Stimulated activated CD4-positive, alpha-beta T cell treated with anti-CD3 and anti-CD28 coated beads, TNF-alpha, amount 100 ng/mL, for 48 hours (primary cell): ENCODE measurements at regions not wholly inside any gene's neighbourhood (a gene's known extent, or its start where the extent isn't known, plus 50 kb on each side); places are given as distances from the start of the nearest gene placed in this dataset.

Source experiments
- DNase-seq, 3 donors: peaks; one replicate each; pipeline ENCODE4 v3.0.0-alpha.2; 2020; ENCODE audit warnings: low read depth in 3 of 3

DNA sequence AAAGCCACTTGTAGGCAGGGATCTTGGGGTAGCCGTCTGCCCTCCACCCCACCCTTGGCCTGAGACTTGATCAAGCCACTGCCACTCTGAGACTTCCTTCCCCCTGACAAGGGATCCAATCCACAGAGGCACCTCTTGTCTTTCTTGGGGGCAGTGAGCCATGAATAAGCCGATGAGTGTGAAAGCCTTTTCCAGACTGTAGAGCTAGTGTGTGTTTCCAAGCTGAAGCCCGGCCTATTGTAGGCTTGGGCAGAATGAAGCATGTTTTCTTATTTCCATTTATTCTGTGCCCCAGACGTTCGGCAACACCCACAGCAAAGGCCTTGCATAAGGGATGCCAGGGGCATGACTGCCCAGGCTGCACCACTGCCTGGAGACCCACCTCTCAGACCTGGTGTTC lies 991.6 kb downstream of the BCL11B start:
- no peak for DNase-seq

DNA sequence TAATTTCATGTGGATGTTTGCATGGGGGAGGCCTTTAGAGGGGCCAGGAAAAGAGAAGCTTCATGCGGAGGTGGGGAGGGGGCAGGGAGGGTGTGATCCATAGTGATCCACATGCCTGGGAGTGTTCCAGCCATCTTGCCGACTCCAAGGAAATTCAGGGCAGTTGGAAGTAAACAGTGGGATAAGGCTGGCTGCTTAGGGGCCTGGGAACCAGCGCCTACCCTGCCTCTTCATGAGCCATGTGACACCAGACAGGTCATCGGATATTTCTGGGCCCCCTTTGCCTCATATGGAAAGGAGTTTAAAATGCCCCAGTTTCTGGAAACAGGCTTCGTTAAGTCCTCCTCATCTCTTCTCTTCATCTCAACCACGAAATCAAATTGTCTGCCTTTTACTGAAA lies 983.2 kb downstream of the BCL11B start:
- DNase-seq, result no peak

DNA sequence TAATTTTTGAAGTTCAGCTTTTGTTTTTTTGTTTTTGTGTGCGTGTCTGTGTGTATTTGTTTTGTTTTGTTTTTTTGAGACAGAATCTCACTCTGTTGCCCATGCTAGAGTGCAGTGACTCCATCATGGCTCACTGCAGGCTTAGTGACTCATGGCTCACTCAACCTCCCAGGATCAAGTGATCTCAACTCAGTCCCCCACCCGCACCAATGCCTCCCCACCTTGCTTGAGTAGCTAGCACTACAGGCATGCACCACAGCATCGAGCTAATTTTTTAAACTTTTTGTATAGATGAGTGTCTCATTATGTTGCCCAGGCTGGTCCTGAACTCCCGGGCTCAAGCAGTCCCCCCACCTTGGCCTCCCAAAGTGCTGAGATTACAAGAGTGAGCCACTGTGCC lies 981.4 kb downstream of the BCL11B start:
- peak in 1 of 3 donors; percentile 3 for DNase-seq

DNA sequence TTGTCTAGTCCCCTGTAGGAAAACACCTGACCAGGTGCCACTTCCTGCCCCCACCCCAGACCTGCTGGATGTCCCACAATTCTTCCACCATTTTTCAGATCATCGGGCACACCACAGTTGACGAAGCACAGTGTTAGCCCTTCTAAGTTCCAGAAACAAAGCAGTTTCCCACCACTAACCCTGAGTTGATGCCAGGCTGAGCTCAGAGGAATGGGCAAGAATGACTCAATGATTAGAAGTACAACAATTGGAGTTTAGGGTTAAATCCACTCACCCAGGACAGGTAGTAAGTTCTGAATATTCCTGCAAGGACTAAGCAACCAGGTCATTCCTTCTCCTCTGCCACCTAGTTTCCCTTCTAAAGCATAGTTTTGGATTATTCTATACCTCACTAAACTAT lies 979.8 kb downstream of the BCL11B start:
- DNase-seq, result no peak

DNA sequence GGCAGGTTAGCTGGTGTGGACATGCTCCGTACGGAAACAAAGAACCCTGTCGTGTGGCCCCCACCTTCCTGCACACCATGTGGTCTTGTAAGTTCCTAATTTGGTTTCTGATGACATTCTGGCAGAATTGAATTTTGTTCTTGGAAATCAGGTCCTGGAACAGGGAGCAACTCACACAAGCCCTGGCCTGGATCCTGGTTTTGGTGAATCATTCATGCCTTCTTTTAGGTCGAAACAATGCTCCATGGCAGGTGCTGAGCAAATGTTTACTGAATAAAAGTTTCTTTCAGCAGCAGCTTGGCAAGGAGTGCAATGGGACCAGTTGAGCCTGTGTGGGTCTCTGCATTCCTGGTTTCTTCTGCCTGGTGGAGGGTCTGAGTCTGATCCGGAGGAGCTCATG lies 978.4 kb downstream of the BCL11B start:
- no peak for DNase-seq

DNA sequence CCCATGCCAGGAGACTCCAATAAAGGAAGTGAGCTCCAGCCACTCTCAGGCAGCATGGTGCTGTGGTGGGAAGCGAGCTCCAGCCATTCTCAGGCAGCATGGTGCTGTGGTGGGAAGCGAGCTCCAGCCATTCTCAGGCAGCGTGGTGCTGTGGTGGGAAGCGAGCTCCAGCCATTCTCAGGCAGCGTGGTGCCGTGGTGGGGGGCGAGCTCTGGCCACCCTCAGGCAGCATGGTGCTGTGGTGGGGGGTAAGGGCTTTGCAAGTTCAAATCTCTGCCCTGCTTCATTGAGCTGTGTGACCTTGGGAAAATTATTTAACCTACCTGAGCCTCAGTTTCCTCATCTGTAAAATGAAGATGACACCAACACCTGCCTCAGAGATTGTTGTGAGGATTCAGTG lies 975.1 kb downstream of the BCL11B start:
- DNase-seq, result no peak

DNA sequence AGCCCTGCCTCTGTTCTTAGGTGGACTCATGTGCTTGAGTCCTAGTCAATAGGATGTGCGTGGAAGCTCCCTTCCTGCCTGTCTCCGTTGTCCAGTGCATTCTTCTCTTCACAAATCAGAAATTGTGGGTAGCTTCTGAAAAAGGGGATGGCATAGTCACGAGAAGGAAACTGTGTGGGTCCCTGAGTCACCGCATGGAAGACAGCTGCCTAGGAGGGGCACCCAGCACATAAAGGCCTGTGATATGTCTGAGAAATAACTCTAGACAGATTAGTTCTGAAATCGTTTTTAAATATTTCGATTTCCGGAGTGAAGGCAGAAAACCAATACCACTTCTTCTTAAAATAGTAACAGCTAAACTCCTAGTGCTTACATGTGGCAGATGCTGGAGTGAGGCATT lies 974.4 kb downstream of the BCL11B start:
- no peak for DNase-seq

DNA sequence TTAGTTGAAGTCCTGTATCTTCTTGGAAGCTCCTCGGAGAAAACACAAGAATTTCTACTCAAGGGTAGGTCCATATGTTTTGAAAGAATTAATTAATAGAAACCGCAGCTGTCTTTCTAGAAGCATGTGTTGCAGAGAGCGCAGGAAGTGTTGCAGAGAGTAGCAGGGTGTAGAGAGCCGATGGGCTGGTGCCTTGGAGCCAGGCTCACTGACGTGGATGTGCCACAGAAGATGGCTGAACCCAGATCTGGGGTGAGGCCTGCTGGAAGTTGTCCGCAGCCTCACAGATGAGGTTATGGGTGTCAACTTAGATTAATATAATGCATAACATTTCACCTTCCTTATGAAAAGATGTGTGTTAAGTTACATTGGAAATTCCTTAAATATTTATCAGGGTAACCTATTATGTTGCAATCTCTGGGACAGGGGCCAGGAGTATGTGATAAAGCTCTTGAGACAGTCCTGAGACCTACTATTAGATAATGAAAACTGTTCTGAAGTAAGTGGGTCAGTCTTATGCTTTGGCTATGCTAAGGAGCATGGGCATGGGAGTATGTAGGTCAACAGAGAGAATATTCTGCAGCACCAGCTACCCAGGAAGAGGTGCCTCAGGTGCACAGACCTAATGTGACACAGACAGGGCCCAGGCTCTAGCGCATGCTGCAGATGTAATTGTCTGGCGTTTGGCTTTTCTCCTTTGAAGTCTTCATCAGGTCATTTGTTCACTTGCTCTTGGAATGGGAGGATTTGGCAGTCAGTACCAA lies 973.3 kb downstream of the BCL11B start:
- no peak for DNase-seq

DNA sequence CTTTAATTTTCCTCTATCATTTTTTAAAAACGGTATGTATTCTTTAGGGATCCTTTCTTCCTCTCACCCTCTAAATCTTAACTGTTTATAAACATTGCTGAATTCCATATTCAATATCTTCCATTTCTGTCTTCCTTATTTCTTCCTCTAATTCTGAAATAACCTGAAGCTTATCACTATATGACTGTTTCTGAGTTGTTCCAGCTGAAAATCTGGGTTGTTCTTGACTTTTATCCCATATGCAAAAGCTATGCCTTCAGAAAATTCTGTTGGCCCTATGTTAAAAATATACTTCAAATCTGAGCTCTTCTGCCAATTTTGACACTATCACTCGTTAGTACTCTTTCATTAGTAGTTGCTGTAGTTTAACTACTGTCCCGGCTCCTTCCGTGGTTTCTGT lies 970.3 kb downstream of the BCL11B start:
- DNase-seq, result no peak

DNA sequence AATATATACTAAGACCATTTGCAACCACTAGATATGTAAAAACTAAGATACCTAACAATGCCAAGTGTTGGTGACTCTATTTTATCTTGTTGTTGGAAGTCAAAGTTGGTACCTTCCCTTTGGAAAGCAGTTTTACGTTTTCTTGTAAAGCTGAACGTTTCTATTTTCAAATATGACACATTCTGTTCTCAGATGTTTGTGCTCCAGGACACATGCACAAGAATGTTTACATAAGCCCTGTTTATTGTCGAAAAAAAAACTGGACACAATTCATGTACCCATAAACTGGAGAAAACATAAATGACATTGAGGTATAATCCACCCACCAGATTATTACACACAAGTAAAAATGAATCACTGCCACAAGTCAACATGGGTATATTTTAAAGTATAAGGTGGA lies 967.4 kb downstream of the BCL11B start:
- DNase-seq, result no peak

DNA sequence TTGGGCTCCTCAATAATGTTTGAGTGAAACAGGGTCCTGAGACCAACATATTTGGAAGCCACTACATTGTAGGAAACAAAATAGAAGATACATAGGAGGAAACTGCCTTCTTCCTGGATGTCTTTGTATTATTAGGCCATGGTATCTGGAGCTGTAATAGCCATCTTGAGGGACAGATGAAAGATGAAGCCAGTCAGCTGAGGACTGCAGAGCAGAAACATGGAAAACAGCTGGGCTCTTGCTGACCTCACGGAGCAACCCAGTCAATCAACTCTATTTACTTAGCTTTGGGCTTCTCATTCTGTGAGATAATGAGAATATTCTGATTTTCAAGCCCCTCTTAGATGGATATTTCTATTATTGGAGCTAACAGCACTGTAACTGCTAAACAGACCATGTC lies 962.4 kb downstream of the BCL11B start:
- DNase-seq, result no peak

DNA sequence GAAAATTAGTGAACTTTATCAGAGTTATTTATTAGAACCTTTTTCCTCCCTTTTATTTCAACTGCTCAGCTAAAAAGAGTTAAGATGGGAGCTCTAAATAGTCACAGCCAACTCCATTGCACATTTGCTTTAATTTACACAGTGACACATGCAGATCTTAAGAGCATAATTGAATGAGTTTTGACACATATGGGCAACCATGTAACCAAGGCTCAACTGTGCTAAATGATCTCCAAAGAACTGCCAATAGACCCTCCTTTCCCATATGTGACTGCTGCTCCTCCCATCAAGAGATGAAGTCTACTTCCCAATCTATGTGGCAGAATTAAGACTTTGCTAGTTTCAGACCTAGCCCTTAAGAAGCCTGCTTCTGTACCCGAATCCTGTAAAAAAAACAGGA lies 960.0 kb downstream of the BCL11B start:
- DNase-seq, result no peak

DNA sequence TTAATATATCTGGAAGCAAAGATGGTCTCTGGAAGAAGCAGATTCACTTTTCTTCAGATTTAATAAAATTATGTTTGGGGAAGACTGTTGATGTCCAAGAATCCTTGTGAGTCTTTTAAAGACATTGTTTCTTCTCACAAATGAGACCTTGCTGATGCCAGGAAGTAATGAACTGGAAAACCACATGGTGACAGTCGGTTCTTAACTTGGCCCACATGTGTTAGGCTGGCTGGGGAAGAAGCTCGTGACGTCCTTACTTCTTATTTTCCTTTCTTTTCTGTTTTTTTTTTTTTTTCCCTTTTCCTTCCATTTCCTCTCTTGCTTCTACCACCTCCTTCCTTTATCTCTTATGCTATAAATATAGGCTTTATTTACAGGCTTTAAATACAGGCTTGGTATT lies 950.2 kb downstream of the BCL11B start:
- DNase-seq, result no peak

DNA sequence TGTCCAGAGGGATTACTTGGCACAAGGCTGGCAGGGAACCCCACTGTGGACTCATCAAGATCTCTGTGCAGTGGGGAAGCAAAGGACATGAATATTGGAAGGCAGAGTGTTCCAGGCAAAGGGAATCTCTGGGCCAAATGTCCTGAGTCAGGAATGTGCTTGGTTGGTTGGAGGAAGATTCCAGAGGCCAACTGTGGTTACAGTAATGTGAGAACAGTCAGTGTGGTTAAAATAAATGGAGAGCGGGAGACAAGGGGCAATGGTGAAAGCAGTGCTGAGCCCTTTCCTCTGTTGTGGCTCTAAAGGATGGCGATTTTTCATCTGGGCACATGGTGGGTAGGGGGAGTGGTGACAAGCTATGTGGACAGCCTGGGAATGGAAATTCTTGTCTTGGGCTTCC lies 948.2 kb downstream of the BCL11B start:
- no peak for DNase-seq

DNA sequence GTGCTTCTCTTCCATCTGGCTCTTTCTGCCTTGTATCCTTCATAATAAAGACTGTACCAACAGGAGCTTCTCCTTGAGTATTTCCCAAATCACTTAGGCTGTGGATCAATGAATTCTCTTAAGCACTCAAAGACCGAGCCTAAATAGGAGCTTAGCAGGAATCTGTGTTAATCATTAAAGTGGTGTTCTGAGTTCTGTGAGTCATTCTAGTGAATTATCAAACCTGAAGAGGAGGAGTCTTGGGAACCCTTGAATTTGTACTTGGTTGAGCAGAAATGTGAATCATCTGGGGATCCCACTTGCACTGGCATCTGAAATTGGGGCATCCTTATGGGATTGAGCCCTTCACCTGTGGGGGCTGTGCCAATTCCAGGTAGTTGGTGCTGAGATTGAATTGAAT lies 946.2 kb downstream of the BCL11B start:
- no peak for DNase-seq

DNA sequence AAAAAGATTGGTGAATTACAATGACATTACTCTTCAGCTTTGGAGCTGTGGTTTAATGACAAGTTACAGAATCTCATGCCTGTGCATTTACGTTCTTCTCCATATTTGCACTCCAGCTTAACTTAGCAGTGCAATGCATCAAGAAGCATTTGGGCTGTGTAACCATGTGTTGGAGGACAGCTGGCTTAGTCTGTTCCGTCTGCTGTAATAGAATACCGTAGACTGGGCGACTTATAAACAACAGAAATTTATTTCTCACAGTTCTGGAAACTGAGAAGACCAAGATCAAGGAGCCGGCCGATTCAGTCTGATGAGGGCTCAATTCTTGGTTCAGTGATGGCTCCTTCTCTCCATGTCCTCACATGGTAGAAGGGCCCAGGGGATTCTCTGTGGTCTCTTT lies 943.5 kb downstream of the BCL11B start:
- no peak for DNase-seq

DNA sequence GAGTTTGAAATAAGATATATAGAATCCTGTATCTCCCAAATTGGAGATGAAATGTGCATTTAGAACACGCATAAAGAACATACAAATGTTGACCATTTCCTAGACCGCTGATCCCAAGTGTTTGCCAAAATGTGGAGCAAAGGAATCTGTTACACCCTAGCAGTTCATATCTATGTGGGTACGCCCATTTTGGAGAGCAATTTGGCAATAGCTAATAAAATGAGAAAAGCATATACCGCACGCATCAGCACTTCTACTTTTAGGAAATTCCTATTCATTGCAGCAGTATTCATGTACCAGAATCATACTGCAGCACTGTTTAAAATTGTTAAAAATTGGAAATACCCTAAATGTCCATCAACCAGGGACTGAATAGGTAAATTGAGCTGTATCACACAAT lies 937.8 kb downstream of the BCL11B start:
- DNase-seq, result no peak

DNA sequence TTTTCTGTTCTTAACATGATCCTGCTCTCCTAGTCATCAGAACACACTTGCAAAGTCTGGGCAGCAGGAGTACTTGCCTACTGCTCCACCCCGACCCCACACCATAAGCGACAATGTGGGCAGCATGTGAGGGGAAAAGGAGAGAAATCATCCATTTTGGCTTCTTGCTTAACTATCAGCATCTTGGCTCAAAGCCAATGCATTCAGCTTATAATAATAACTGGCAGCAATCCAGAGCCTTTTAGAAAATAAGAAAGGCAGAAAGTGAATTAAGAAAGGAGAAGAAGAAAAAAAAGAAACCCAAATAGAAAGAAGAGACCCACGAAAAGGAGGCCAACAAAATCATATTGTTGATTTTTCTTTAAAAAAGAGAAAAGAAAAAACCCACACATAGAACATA lies 930.8 kb downstream of the BCL11B start:
- no peak for DNase-seq

DNA sequence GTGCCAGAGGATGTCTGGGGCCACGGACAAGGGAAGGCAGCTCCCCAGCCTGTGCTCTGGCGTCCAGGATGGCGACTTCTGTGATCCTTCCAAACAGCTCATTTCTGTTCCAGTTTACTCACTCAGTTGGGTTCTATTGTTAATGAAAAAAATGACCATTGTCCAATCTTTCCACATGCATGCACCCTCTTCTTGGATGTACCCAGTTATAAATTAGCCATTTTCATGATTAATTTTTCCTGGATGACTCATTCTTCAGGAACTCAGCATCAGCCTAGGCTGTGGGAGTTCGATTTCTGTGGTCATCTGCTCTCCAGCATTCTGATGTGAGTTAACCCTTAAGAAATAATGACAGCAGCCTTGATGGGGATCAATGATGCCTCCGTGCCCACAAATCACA lies 926.8 kb downstream of the BCL11B start:
- no peak for DNase-seq

DNA sequence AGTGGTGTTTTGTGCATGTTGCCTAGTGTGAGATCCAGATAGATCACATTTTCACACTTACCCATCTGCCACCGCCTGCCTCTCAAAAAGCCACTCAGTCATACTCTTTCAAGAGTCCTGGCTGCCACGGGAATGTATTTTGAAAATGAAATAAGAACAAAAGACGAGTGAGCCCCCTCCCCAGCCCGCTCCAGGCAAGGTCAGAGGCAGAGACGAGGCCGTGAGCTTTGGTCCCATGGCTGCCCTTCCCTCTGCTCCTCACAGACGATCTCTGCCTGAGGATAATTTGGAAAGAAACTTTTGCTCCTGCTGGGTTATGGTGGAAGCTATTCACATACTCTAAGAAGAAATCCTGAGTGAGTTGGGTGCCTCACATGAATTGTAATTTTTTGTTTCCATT lies 924.3 kb downstream of the BCL11B start:
- DNase-seq, result no peak

DNA sequence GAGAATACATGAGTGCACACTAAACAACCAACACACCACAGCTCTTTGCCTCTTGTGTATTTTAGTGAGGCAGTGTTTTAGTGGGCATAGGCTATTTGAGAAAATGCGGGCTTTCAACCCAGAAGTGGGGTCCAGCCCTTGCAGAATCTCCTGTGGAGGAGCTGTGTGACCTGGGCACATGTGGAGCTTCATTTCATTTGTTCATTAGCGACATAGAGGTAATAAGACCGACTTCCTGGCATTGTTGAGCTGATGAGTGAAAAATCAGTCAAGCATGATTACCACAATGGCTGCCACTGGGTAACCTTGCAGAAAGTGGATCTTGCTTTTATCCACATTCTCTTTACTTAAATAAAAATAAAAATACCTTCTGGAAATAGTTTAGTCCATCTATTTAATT lies 923.5 kb downstream of the BCL11B start:
- no peak for DNase-seq

DNA sequence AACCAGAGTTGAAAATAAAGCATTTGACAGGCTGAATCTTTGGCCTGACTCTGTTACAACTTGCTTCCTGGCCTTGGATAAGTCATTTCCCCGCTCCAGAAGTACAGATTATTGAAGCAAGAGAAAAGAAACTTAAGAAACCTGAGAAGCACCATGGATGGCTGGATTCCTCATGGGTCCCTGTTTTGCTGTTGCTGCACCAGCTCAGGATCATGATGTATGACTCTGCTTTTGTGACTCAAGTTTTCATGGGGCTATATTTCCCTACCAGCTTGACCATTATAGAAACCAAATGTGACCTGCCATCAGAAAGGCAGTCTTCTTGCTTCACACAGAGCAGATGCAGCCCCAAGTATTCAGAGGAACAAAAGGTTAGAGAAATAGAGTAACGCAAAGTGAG lies 921.8 kb downstream of the BCL11B start:
- no peak for DNase-seq

DNA sequence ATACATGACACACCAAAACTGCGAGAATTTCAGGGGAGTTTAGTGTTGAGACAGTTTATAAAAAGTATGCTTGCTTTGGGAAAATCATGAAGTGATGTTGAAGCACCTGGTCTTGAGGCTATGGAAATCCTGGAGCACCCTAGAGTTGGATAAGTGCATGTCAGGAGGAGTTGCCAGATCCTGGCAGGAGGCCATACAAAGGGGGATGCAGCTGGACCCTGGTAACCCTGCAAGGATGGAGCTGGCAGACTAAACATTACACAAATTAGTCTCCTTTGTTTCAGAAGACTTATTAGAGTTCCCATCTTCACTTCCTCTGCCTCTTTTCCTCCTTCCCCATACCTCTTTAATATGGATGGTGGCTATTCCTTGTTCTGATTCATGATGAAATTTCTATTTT lies 907.0 kb downstream of the BCL11B start:
- no peak for DNase-seq

DNA sequence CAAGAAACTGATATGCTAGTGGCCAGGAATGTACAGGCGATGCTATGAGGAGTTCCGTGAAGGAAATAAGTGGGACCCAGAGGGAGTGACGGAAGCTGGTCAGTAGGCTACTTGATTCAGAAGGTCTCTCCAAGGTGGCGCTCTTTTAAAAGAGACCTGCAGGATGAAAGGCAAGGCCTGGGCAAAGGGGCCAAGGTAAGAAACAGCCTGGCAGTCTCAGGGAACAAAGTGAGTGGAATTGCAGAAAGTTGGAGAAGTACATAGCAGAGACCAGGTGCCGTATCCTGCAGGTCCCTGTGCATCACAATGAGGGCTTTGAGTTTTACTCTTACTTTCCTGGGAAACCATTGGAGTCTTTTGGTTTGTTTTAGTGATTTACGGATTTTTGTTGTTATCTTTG lies 905.6 kb downstream of the BCL11B start:
- no peak for DNase-seq
